ELF-1 (cell line): ENCODE measurements at regions not wholly inside any gene's neighbourhood (a gene's known extent, or its start where the extent isn't known, plus 50 kb on each side); places are given as distances from the start of the nearest gene placed in this dataset.

ENCODE experiments used
- DNase-seq: peaks from one replicate; pipeline ENCODE4 v3.0.0-alpha.2; 2016; ENCODE audit warnings: low read depth, low spot score

DNA sequence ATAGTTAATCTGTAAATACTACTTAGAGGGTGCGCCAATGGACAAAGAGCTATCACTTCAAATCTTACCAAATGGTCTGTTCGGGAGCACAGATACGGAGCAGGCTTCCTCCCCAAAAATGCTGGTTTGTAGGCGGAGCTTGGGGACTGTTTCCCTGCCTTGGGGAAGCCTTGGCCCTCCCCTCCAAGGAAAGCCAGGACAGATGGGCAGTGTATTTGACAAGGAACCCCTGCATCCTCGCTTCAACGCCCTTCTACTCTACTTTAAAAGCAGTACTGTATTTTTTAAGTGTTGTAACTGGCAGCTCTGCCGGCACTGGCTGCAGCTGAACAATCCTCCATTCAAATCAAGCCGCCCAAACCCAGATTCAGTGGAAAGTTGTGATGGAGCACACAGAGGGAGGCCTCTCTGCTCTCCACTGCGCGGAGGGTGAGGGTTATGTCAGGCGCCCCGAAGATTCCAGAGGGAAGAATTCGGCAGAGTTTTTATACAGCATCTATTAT, 83.1 kb upstream of the FNDC3B start:
- DNase-seq: no peak

DNA sequence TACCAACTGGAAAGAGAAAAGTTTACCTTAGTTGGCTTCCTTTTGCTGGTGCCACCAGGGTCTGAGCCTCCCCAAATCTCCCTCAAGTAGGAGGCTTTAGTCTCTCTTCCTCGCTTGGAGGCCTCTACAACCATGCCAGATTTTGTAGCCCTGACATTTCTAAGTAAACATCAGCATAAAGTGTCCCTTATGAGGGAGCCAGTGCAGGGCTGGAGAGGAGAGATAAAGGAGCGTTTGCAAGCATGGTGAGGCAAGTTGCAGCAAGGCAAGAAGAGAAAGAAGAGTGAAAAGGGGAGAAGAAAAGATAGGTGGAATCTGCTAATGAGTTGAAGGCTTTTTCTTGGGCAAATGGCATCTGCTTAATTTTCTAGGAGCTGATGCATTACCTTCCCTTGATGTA, 82.7 kb upstream of the FNDC3B start:
- DNase-seq: no peak

DNA sequence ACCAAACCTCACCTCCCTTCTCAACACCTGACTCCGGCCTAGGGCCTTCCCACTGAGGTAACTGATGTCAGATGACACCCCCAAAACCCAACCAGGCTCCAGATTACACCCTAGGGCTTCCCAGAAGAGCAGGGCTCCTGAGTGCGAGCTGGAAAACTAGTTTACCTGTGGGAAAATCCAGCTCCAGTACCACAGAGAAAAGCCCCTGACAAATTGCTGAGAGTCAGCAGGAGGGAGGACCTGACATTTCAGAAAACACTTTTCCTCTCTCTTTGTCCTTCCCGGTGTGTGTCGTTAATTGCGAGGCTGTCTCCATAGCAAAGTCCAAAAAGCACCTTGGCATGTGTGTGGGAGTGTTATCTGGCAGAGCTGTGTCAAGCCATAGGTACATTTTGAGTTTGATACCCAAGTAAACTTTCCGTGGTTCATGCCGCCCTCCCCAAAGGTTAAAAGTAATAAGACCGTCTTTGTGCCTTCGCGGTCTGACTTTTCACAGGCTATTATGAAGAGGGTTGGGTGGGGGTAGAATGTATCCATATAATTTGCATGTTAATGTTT, 79.8 kb upstream of the FNDC3B start:
- peak; percentile 54 for DNase-seq

DNA sequence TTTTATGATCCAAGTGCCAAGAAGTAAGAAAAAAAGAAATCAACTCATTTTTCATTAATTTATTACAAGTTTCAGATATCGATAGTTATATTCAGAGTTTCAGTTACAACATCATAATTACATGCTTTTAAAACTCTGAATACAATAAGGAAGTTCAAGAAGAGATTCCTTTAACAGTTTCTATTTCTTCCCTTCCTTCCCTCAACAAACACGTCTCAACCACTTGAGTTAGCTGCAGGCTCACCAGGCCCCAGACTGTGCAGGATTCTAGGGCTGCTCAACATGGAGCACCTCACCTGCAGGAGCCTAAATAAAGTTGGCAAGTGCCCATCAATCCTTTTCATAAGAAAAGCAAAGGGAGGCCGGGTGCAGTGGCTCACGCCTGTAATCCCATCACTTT, 79.2 kb upstream of the FNDC3B start:
- no peak for DNase-seq

DNA sequence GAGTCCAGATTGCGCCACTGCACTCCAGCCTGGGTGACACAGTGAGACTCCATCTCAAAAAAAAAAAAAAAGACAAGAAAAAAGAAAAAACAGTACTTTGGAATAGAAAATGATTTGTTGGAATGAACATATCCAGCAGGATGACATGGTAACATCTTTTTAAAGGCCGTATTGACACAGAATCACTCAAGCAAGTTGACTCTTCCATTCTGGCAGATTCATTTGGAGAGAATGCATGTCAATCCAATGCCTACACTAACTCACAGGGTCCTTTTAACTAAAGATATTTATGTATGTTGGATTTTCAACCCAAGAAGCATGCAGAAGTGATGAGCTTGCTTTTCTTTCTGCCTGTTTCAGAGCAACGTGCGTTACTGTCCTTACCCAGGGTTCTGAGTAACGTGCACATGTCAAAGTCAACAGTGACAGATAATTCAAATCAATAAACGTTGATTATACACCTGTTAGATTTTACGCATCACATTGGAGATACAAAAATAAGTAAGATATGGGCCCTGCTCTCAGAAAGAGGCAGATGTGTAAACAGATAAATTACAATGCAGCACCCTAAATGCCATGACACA, 77.1 kb upstream of the FNDC3B start:
- no peak for DNase-seq

DNA sequence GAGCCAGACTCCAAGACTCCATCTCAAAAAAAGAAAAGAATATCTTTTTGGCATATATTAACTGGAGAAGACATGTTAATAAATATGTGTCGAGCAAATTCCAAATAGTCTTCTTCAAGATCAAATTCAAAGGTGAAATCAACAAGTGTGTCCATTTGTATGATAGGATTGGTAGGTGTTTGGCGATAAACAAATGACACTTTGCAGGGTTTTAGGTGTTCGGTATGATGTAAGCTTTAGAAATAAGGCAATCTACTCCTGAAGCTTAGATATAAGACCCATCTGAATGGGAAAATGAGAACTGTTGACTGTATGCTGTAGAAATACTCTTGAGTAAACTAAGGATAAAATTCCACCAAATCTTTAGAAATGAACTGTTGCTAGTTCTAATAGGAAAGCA, 75.8 kb upstream of the FNDC3B start:
- no peak for DNase-seq

DNA sequence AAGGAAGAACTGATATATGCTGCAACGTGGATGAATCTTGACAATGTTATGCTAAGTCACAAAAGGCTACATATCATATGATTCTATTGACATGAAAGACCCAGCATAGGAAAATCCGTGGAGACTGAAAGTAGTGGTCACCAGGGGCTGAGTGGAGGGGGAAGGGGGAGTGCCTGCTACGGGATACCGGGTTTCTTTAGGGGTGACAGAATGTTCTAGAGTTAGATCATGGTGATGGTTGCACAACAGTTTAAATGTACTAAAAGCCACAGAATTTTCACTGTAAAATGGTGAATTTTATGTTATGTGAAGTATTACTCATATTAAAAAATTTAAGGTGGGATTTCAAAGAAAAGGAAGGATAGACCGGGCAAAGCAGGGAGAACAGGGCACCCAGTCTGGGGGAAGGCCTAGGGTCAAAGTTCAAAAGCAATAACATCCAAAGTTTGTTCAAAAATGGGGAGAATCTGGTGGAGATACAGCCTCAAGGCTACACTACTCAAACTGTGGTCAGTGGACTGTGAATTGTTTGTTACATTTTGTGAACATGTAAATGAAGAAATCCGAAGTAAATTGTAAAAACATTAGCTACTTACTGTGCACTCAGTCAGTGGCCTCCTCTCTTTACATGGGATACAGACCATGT, 74.2 kb upstream of the FNDC3B start:
- DNase-seq: no peak

DNA sequence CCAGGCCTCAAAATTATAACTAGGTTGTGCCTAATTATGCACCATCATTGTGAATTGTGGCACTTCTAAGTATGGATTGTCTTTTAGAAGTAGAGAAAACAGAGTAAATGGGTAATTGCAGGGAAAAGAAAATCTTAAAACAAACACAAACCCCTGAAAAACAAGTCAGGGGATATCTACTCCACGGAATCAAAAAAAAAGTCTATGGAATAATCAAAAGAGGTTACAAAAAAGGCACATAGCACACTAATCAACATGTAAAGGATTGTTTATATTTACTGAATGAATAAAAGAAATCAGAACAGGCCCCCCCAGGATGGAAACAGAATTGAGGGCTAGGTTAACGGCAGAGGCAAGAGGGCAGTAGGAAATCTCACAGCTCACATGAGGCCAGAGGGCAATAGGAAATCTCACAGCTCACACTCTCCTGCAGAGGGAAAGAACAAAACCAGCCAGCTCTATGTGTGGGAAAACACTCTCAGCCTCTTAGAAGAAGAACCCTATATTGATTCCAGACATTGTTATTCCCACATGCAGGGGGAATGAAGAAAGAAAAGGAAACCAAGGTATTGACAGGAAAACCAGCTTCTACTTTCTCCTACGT, 72.7 kb upstream of the FNDC3B start:
- no peak for DNase-seq

DNA sequence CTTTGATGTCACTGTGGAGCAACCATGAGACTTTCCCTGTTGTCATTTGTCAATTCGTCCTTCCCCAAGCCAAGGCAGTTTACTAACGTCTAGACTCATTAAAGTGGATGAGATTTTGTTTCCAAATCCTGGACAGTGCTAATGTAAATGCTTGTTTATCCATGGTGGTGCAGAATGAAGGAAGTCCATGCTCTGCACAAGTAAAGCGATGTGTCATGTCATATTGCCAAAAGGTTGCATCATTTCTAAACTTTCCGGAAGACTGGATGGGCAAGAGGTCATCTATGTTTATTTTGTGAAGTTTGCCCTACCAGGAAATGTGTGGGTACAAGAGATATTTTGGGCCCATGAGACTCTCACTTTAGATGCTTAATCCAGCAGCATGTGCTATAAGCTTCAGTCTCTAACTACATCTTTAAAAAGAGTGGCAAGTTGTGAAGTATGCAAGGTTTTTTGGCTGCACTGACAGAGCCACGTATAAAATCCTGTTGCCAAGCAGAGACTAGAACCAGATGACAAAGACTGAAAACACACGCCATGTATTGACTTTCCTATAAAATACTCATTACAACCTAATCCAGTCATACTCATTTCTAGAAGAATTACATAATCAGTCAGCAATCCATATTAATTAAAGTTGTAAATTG, 72.1 kb upstream of the FNDC3B start:
- no peak for DNase-seq

DNA sequence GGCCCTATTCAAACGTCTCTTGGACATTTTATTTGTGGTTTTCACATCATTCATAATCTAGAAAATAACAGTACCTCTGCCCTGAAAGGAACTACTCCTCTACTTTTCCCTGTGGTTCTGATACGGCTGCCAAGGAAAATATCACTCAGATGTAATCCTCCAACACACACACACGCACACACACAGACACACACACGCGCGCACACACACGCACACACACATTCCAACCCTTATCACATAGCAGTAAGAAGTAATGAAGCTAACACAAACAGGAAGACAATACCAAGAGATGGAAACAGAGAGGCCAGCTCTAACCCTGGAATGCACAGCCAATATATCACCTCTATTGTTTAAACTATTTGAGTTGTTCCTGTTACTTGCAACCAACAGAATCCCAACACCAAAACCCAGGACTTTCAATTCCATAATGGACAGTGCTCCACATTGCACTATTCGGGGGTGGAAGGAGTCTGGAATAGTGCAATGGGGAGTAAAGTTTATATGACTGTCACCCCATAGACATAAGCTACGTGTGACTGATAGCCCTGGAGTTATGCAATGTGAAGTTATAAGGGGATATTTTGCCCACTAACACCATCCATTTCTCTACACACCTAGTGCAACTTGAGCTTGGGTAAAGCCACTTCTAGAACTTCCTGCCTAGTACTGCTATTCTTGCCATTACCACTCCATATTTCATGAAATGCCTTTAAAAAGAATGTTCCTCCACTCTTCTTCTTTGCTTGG, 71.3 kb upstream of the FNDC3B start:
- DNase-seq: no peak

DNA sequence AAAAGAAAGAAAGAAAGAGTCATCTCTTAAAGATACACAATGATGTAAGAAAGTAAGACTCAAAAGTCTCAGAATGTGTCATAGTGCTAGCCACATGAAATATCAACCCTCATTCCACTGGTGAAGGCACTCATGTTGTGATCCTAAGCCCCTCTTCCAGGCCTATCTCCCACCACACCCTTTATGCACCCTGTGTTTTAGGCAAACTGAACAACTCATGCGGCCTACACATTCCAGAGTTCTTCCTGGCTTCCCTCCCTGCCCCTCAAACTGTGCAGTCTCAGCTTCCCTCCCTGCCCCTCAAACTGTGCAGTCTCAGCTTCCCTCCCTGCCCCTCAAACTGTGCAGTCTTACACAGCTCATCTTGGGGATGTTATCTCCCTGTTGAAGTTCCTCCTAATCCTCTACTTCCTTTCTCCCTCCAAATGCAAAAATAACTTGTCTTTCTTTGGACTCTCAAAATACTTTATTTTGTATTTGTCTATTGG, 69.0 kb upstream of the FNDC3B start:
- DNase-seq: no peak

DNA sequence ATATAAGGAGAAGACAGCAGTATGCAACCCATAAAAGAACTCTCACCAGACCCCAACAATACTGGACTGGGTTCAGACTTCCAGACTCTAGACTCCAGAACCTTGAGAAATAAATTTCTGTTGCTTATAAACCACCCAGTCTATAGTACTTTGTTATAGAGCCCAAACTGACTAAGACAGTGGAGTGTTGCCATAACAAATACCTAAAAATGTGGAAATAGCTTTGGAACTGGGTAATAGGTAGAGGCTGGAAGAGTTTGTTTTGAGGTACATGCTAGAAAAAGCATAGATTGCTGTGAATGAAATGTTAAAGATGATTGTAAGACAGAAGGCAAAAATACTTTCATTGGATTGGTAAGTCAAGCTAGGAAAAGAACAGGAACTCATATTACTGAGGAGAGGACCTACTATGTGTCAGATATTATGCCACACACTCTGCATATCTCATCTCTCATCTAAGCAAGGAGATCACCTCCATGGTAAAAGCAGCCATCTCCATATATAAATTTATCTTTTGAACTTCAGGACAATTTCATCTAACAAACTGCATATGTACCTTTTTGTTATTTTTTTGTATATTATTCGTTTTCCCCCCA, 67.4 kb upstream of the FNDC3B start:
- DNase-seq: no peak

DNA sequence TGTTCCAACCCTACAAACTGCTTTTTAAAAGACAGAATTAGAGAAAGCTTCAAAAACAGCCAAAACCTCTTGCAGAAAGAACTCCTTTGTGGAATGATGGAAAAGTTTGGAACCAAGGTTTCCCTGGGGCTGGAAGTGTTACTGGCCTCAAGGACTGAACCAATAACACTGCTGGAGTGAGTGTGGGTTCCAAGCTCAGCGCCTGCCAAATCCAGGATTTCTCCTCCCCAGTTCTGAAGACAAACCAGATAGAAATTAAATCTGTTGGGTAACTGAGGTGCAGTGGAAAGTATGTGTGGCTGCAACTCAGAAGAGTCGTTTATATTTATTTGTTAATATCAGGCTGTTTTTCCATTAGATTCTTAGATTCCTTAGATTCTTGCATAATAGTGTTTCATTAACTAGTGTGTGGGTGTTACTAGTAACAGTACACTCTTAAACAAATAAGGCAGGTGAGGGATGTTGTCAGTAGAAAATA, 66.5 kb upstream of the FNDC3B start:
- no peak for DNase-seq

DNA sequence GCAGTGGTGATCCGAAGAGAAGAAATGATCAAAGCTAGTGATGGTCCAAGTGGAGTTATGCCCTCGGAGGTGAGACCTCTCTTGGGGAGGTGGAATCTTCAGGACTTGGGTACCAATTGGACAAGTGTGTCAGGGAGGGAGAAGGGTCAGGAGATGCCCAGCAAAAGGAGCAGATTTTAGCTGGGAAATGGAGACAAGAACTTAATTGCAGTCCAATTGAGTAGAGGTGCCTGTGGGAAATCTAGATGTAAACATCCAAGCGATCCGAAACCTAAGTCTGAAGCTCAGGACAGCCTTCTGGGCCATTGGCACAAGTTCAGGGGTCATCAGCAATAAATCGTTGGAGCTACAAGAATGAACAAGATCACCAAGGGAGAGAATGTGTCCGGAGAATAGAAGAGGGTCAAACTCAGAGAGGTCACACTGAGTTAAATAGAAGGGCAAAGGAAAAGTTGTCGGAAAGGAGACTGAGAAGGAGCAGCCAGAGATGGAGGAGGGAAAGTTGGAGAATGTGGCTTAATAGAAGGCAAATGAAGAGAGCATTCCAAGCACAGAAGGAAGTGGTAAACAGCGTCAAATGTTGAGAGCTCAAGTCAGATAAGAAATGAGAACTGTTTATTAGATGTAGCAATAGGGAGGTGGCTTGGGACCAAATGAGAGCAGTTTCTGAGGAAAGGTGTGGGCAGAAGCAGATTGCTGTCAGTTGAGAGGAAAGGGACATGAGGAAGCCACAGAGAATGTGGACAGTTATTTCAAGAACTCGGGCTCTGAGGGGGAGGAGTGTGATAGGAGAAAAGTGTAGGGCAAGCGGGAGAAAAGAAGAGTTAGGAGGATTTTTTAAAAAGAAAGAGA, 64.2 kb upstream of the FNDC3B start:
- no peak for DNase-seq

DNA sequence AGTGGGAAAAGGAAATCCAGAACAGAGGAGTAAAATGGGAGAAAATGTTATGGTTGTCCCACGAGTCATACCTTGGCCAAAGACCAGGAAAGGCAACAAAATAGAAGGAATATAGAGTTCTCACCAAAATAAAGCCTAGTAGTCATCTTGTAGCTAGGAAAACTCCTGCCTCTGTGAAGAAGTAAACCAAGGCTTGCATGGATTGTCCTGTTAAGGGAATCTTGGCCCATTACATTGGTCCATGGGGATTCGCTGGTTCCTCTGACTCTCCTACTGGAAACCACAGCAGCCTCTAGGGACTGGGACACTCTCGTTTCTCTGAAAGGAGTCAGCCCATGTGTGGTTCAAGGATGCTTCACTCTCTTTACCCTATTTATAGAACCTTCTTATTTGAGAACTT, 62.9 kb upstream of the FNDC3B start:
- DNase-seq: no peak

DNA sequence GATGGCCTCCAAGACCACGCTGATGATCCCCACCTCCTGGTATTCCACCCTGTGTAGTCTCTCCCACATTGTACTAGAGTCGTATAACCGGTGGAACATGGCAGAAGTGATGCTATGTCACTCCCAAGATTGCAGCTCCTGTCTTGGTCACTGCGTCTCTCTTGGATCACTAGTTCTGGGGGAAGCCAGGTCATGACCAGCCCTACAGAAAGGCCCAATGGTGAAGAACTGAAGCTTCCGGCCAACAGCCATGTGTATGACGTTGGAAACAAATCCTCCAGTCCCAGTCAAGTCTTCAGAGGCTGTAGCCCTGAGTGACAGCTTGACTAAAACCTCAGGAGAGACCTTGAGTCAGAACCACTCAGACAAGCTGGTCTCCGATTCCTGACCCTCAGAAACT, 61.9 kb upstream of the FNDC3B start:
- no peak for DNase-seq

DNA sequence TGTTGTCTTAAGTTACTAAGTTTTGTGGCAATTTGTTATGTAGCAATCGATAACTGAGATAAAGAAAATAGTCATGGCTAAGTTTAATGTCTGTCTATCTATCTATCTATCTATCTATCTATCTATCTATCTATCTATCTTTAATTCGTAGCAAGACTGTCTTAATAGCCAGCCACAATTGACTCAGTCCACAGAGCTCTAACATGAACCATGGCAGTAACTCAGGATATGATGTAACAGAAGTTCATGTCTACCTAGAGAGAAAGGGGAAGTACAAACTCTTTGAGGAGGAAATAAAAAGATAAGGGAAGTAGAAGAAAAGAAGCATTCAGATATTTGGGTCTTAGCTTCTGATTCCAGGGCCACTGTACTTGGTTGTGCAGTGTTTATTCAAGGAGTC, 61.5 kb upstream of the FNDC3B start:
- DNase-seq: no peak

DNA sequence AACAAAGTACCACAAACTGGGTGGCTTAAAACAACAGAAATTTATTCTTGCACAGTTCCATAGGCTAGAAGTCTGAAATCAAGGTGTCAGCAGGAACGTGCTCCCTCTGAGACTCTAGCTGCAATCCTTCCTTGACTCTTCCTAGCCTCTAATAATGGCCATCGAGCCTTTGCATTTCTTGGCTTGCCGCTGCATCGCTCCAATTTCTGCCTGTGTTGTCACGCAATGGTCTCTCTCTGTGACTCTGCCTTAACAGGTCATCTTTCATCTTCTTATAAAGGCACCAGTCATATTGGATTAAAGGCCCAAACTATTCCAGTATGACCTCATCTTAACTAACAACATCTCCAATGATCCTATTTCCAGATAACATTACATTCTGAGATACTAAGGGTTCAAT, 61.0 kb upstream of the FNDC3B start:
- DNase-seq: no peak

DNA sequence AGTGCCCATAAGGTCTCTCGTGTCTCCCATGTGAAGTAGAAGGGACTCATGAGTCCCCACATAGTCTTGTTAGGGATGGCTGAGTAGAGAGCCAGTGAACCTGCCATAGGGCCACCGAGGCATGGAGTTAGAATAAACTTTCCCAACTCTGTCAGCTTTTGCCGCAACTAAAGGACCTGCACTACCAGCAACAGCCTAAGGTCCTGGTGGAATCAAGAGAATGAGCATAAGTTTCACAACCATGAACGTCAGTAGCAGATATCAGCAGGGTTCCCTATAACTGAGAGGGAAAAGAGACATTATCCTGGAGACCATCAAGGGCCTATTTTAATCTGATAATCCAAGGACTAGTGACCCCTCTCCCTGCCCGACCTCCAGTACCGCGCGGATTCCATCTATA, 60.3 kb upstream of the FNDC3B start:
- DNase-seq: no peak

DNA sequence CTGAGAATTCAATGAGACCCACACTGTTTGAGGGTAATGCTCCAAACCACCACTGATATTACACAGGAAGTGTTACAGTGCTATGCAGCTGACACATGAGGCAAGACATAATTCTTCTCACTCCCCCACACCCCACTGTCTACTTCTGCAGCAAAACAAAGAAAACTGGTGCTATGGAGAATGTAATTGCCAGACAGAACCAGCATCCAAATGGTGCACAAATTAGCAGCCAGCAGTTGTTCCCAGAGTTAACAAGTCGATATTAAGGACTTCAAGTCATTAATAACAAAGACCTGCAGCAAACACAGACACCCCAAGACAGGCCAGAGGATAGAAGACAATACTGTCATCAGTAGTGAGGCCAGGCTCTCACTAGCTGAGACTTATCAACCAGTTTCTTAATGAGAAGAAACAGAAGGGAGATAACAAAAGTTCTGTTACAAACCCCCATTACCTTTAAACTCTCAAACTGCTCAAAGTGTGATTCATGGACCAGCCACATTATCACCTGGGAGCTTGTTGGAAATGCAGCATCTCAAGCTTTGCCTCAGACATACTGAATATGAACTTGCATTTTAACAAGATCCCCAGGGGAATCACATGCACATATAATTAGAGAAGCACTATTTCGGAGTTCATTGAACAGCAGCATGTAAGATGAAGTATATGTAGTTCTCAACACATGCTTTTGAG, 58.7 kb upstream of the FNDC3B start:
- no peak for DNase-seq
